Esophagus muscularis mucosa (tissue), 3 donors: ENCODE measurements at regions not wholly inside any gene's neighbourhood (a gene's known extent, or its start where the extent isn't known, plus 50 kb on each side); places are given as distances from the start of the nearest gene placed in this dataset.
A peak's percentile ranks its signal among the peaks of the same experiment; 100 is the strongest.

Experiments used
- POLR2A ChIP-seq: fragments of 450-650 bp; IDR thresholded peaks from one replicate; pipeline ENCODE4 v1.6.1; 2017; ENCODE audit warnings: antibody characterized with exemption, moderate library complexity, mild to moderate bottlenecking, low read depth
- POLR2AphosphoS5 ChIP-seq, 2 donors: sonication (generic); formaldehyde crosslinking; IDR thresholded peaks; one replicate each; pipeline ENCODE4 v1.6.1; 2017; ENCODE audit warnings: antibody characterized with exemption in 2 of 2
- TF ChIP-seq, protein P1 (sequence below), 3 experiments: fragments of 200-600 bp in 2 of 3; fragments of 450-650 bp in 1 of 3; sonication (generic) in 2 of 3; IDR thresholded peaks; one replicate each; pipeline ENCODE4 v1.5.1; 2017 to 2019; ENCODE audit warnings: antibody characterized with exemption in 3 of 3, mild to moderate bottlenecking in 2 of 3, moderate library complexity in 1 of 3

DNA sequence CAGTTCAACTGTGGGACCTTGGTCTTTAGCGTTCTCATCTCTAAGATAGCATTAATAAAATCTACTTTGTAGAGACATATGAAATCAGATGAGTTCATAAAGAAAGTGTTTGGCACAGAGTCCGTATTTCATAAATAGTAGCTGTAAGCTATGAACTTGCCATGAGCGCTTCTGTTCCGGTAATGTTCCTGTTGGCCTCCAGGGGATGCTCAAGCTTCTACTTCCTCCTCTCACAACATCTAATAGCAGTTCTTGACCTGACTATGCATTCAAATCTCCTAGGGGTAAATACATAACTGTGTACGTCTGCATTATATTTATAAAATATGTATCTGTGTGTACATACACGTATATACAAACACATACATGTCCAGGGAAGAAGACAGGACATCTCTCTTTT lies 288.2 kb upstream of the TMPO start:
- TF ChIP-seq, protein P1, sequence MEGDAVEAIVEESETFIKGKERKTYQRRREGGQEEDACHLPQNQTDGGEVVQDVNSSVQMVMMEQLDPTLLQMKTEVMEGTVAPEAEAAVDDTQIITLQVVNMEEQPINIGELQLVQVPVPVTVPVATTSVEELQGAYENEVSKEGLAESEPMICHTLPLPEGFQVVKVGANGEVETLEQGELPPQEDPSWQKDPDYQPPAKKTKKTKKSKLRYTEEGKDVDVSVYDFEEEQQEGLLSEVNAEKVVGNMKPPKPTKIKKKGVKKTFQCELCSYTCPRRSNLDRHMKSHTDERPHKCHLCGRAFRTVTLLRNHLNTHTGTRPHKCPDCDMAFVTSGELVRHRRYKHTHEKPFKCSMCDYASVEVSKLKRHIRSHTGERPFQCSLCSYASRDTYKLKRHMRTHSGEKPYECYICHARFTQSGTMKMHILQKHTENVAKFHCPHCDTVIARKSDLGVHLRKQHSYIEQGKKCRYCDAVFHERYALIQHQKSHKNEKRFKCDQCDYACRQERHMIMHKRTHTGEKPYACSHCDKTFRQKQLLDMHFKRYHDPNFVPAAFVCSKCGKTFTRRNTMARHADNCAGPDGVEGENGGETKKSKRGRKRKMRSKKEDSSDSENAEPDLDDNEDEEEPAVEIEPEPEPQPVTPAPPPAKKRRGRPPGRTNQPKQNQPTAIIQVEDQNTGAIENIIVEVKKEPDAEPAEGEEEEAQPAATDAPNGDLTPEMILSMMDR (IDR thresholded peaks at IDR 0.05) = peak in 2 of 3 experiments; percentile 18 to 30
- TF ChIP-seq POLR2A (no peak), POLR2AphosphoS5 (IDR thresholded peaks at IDR 0.05) (no peak)
